OCI-LY7 (cell line): ENCODE measurements at regions not wholly inside any gene's neighbourhood (a gene's known extent, or its start where the extent isn't known, plus 50 kb on each side); places are given as distances from the start of the nearest gene placed in this dataset.

Source experiments
- BruUV-seq: library from RNA; stranded (reverse); fragments of 400-500 nt; replicated peaks from 2 replicates; lab custom pipeline; 2021; lab: Mats Ljungman, UMichigan
- CTCF ChIA-PET: fragments of 300-600 bp; sonication (Branson Sonifier 250); formaldehyde crosslinking; loops from one replicate; lab custom pipeline; 2022; ENCODE audit warnings: antibody characterized with exemption; ENCODE audit not compliant: unreplicated experiment; lab: Charles Lee
- POLR2A ChIA-PET: fragments of 300-600 bp; sonication (Branson Sonifier 250); formaldehyde crosslinking; loops from one replicate; lab custom pipeline; 2022; ENCODE audit warnings: antibody characterized with exemption; lab: Charles Lee
- DNase-seq: peaks from one replicate; pipeline ENCODE4 v3.0.0-alpha.2; 2015; ENCODE audit warnings: low spot score
- H2AFZ ChIP-seq: fragments of 200-600 bp; sonication (generic), shearing (Covaris generic); 2 replicates; pipeline ENCODE4 v1.6.1; 2014; ENCODE audit warnings: mild to moderate bottlenecking, antibody characterized with exemption, low read length, moderate library complexity
- H3K27ac ChIP-seq: fragments of 200-600 bp; sonication (generic); 2 replicates; pipeline ENCODE4 v1.5.1; 2014; ENCODE audit warnings: mixed run types, low read depth, mild to moderate bottlenecking, moderate library complexity, low read length, inconsistent platforms; ENCODE audit not compliant: poor library complexity, severe bottlenecking
- H3K36me3 ChIP-seq: fragments of 200-600 bp; sonication (generic); 2 replicates; pipeline ENCODE4 v1.6.1; 2014; ENCODE audit warnings: mild to moderate bottlenecking, antibody characterized with exemption, low read length, moderate library complexity, mixed read lengths; ENCODE audit not compliant: insufficient read depth
- H3K4me1 ChIP-seq: fragments of 200-600 bp; sonication (generic); 2 replicates; pipeline ENCODE4 v1.5.1; 2014; ENCODE audit warnings: mild to moderate bottlenecking, low read length; ENCODE audit not compliant: insufficient read depth, poor library complexity, severe bottlenecking
- H3K4me2 ChIP-seq: fragments of 200-600 bp; sonication (generic); 2 replicates; pipeline ENCODE4 v1.6.1; 2014; ENCODE audit warnings: mild to moderate bottlenecking, low read length
- H3K4me3 ChIP-seq: fragments of 200-600 bp; sonication (generic); 2 replicates; pipeline ENCODE4 v1.5.1; 2014; ENCODE audit warnings: mild to moderate bottlenecking, low read depth, low read length; ENCODE audit not compliant: poor library complexity, severe bottlenecking
- H3K79me2 ChIP-seq: fragments of 200-600 bp; sonication (generic); 2 replicates; pipeline ENCODE4 v1.6.1; 2016; ENCODE audit warnings: low read depth, mild to moderate bottlenecking, low read length, moderate library complexity, mixed read lengths; ENCODE audit not compliant: insufficient read depth
- H3K9me2 ChIP-seq: fragments of 200-600 bp; sonication (generic); 2 replicates; pipeline ENCODE4 v1.6.1; 2016; ENCODE audit warnings: mild to moderate bottlenecking, low read length, mixed read lengths; ENCODE audit not compliant: insufficient read depth
- H3K9me3 ChIP-seq: fragments of 200-600 bp; sonication (generic); 2 replicates; pipeline ENCODE4 v1.6.1; 2014; ENCODE audit warnings: mild to moderate bottlenecking, mixed run types, low read length, mixed read lengths
- H4K20me1 ChIP-seq: fragments of 200-600 bp; sonication (generic); 2 replicates; pipeline ENCODE4 v1.6.1; 2014; ENCODE audit warnings: mild to moderate bottlenecking, antibody characterized with exemption, low read length, moderate library complexity, mixed read lengths; ENCODE audit not compliant: insufficient read depth
- CTCF ChIP-seq: fragments of 200-600 bp; sonication (generic); conservative IDR thresholded peaks from 2 replicates; pipeline ENCODE4 v1.5.1; 2014; ENCODE audit warnings: mild to moderate bottlenecking, antibody characterized with exemption, low read length, moderate library complexity, mixed read lengths
- EZH2phosphoT487 ChIP-seq: fragments of 200-600 bp; sonication (generic); IDR thresholded peaks from 2 replicates; pipeline ENCODE4 v1.6.1; 2018; ENCODE audit warnings: low read depth, borderline replicate concordance, mild to moderate bottlenecking, mixed run types, antibody characterized with exemption, low read length, moderate library complexity, mixed read lengths
- intact Hi-C: fragments of 100-400 bp; cut with micrococcal nuclease; formaldehyde crosslinking; loops from one replicate; pipeline ENCODE4 v1.10.0; 2022; ENCODE audit not compliant: unreplicated experiment

GRCh38 chr2:21416226-21416625 lies 292.5 kb downstream of the TDRD15 start:
- ChIA-PET POLR2A (no interaction called here), CTCF (no interaction called here)
- no TSS peak for BruUV-seq
- H3K79me2 ChIP-seq, result no peaks in the 10 kb centered on the region
- H3K4me1 ChIP-seq, result no peaks in the 10 kb centered on the region
- H3K4me2 ChIP-seq, result no peak overlapping the region
- TF ChIP-seq CTCF (no peak), EZH2phosphoT487 (no peak)
- no peak overlapping the region for H2AFZ ChIP-seq
- no peak overlapping the region for H3K4me3 ChIP-seq
- H3K9me2 ChIP-seq, result no peaks in the 10 kb centered on the region
- H3K36me3 ChIP-seq, result no peaks in the 10 kb centered on the region
- no peak for DNase-seq
- no peaks in the 10 kb centered on the region for H4K20me1 ChIP-seq
- intact Hi-C loops, result no loop called here
- no peaks in the 10 kb centered on the region for H3K9me3 ChIP-seq
- no peak overlapping the region for H3K27ac ChIP-seq

GRCh38 chr2:21418456-21418855 lies 294.7 kb downstream of the TDRD15 start:
- CTCF ChIA-PET, result no interaction called here
- Histone ChIP-seq H3K27ac (no peak overlapping the region), H3K4me1 (no peaks in the 10 kb centered on the region), H3K9me2 (no peaks in the 10 kb centered on the region), H4K20me1 (no peaks in the 10 kb centered on the region), H3K4me2 (no peak overlapping the region), H3K79me2 (no peaks in the 10 kb centered on the region), H3K4me3 (no peak overlapping the region), H3K36me3 (no peaks in the 10 kb centered on the region), H3K9me3 (no peaks in the 10 kb centered on the region), H2AFZ (no peak overlapping the region)
- no peak for TF ChIP-seq EZH2phosphoT487
- no peak for TF ChIP-seq CTCF
- no TSS peak for BruUV-seq
- POLR2A ChIA-PET, result no interaction called here
- no peak for DNase-seq
- intact Hi-C loops, result no loop called here

- TF ChIP-seq EZH2phosphoT487 (no peak), CTCF (no peak)
Observed at GRCh38 chr2:21420553-21421335, 297.0 kb downstream of the TDRD15 start.

More at GRCh38 chr2:21420553-21421335, 297.0 kb downstream of the TDRD15 start:
- Histone ChIP-seq H3K27ac (no peak overlapping the region), H3K4me1 (no peaks in the 10 kb centered on the region), H3K36me3 (no peaks in the 10 kb centered on the region), H2AFZ (no peak overlapping the region), H3K4me2 (no peak overlapping the region), H3K9me3 (no peaks in the 10 kb centered on the region), H4K20me1 (no peaks in the 10 kb centered on the region), H3K4me3 (no peak overlapping the region), H3K9me2 (no peaks in the 10 kb centered on the region), H3K79me2 (no peaks in the 10 kb centered on the region)
- no peak for DNase-seq
- no TSS peak for BruUV-seq
- ChIA-PET POLR2A (no interaction called here), CTCF (no interaction called here)
- intact Hi-C loops, result no loop called here
